ENCODE measurements at regions not wholly inside any gene's neighbourhood (a gene's known extent, or its start where the extent isn't known, plus 50 kb on each side); places are given as distances from the start of the nearest gene placed in this dataset.

DNA sequence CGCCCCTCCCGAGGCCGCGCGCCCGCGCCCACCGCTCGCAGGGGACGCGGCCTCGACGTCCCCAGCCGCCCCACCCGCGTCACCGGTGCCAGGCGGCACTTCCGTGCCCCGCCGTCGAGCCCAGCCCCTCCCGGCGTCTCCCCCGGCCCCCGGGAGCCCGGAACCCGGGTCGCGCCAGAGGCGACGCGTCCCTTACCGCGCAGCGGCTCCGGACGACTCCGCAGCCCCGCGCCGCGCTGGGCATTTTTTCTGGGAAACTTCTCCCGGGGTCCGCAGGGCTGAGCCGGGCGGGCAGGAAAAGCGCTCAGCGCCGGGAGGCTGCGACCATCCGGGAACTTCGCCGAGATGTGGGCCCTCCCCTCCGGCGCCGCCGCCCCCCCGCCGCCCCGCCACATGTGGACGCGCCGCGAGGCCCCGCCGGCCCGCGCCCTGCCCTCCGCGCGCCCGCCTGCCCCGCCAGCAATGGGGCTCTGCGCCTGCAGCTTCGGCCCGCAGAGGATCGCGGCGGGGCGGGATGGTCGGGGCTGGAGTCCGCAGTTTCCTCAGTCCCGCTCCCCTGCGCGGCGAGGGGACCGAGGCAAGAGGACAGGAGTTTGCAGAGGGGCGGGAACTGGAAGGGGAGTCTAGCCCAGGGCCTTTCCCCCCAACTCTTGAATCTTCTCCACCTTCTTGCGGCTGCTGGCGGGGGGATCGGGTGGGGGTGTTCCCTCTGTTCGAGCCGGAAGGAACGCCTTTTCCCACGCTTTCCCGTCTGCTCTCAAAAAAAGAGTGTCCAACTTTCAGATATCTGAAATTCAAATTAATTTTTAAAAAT is 81.5 kb downstream of the CHRNA1 start:
- Histone ChIP-seq H3K27me3 (peaks cover 0 to 25% (median 0%) of the 10 kb centered on the region in 4 donors), H3K4me3 (peak overlapping the region; percentile 60 to 96 (median 81)), H3K27ac (peak overlapping the region; percentile 75 to 92 (median 84)), H3K9me3 (no peaks in the 10 kb centered on the region), H3K36me3 (no peaks in the 10 kb centered on the region), H3K4me1 (peaks cover 7 to 38% (median 17%) of the 10 kb centered on the region in 3 donors)
- peak in 1 of 4 donors; percentile 13 for TF ChIP-seq POLR2A (IDR thresholded peaks at IDR 0.05)
- TF ChIP-seq CTCF (IDR thresholded peaks at IDR 0.05), result no peak
- intact Hi-C loops (cut with DNase I), result loop anchor here (10.0 kb wide), 1 partner anchor 78 kb away; no protein-coding TSS in a partner anchor
- no peak for DNase-seq
- WGBS, 2 donors, result 0% methylated on average over 2 to 5 of the region's 97 CpGs

DNA sequence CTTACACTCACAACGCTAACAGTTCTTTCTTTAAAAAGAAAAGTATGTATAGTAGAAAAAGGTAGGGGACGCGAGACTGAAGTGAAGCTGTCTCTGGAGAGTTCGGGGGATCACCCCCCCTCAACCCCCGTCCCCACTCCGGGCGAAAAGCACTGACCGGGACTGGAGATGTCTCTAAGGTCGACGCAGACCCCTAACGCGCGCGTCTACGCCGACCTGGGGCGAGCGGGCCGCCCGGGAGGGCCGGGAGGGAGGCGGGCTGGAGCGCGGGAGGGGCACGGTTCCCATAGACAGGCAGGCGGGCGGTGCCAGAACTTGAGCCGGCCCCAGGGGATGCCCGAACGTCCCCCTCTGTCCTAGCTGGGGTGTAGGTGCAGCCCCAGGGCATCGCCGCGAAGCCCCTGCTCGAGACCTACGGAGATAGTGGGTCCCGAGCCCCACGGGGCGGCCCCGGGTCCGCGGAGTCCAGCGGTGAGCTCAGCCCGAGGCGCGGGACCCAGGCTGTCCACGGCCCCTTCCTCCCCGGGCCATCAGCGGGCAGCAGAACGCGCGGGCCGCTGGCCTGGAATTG is 82.2 kb downstream of the CHRNA1 start:
- Histone ChIP-seq H3K4me3 (peak overlapping the region; percentile 60 to 96 (median 81)), H3K9me3 (no peaks in the 10 kb centered on the region), H3K4me1 (peaks cover 7 to 38% (median 17%) of the 10 kb centered on the region in 3 donors), H3K27ac (peak overlapping the region; percentile 75 to 92 (median 84)), H3K36me3 (no peaks in the 10 kb centered on the region), H3K27me3 (peaks cover 0 to 25% (median 0%) of the 10 kb centered on the region in 4 donors)
- no peak for DNase-seq
- 0% methylated on average over 3 to 8 of the region's 52 CpGs for WGBS, 2 donors
- intact Hi-C loops (cut with DNase I), result loop anchor here (10.0 kb wide), 1 partner anchor 77 kb away; no protein-coding TSS in a partner anchor
- TF ChIP-seq CTCF (IDR thresholded peaks at IDR 0.05), result no peak
- no peak for TF ChIP-seq POLR2A (IDR thresholded peaks at IDR 0.05)

DNA sequence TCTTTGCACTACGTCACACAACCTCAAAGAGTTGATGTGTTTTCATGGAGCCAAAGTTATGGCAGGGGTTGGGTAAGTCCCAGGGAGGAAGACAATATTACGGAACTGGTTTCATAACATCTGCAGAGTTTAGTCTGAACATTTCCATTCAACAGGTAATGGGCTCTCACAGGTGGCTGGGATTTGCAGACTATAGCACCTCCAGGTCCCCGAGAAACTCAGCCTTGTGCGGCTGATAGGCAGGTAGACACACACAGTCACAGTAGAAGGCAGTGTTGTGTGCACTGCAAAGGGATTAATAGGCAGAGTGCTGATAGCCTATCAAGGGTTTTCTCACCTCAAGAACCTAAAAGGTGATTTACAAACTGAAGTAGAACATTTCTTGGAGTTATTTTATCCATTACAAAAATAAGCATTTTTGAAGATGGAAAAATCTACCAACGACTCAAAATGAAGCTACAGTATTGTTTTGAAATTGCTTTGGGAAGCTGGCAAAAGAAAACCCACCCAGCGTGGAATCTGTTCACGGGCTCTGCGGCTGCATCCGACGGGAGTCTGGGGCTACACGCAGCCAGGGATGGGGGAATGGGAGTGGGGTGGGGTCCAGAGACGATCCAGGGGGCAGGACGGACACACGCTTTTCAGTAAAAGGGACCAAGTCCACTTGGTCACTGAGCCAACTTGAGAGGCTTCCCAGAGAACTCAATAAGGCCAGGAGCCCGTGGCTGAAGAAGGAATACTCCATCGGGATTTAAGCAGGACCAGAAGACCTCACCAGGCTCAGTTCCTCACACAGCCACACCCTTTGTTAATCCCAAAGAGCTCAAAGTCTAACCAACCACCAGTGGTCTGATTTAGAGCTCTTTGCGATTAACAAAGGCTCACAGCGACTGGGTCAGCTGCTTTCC is 82.9 kb downstream of the CHRNA1 start:
- H3K36me3 ChIP-seq, result no peaks in the 10 kb centered on the region
- peak overlapping the region; percentile 60 to 96 (median 81) for H3K4me3 ChIP-seq
- H3K4me1 ChIP-seq, result peaks cover 7 to 38% (median 17%) of the 10 kb centered on the region in 3 donors
- no peak for DNase-seq
- H3K27ac ChIP-seq, result peak overlapping the region; percentile 75 to 92 (median 84)
- H3K27me3 ChIP-seq, result peaks cover 0 to 25% (median 0%) of the 10 kb centered on the region in 4 donors
- TF ChIP-seq CTCF (IDR thresholded peaks at IDR 0.05), result no peak
- TF ChIP-seq POLR2A (IDR thresholded peaks at IDR 0.05), result no peak
- WGBS, 2 donors, result 42 to 55% methylated on average over 17 to 18 of the region's 18 CpGs
- H3K9me3 ChIP-seq, result no peaks in the 10 kb centered on the region
- intact Hi-C loops (cut with DNase I), result loop anchor here (10.0 kb wide), 1 partner anchor 77 kb away; no protein-coding TSS in a partner anchor

DNA sequence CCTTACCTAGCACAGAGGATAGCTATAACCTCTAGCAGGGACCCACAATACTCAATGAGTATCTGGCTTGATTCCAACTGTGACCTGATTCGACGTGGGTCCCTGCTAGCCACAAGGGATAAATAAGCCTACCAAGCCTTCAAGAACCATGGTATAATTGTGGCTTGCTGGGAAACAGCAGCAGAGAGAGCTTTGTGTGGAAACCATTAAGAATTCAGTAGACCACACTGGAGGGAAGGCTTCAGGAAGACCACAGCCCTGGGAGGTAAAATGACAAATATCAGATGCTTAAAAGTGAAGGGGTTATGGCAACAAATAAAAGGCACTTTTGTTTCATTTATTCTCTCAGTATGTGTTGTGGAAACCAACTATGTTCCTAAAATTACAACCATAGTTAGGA is 82.6 kb upstream of the WIPF1 start:
- Histone ChIP-seq H3K27me3 (peaks cover 0 to 25% (median 0%) of the 10 kb centered on the region in 4 donors), H3K27ac (no peak overlapping the region), H3K4me1 (peaks cover 7 to 38% (median 17%) of the 10 kb centered on the region in 3 donors), H3K36me3 (no peaks in the 10 kb centered on the region), H3K4me3 (no peak overlapping the region), H3K9me3 (no peaks in the 10 kb centered on the region)
- 38 to 58% methylated on average over 2 of the region's 2 CpGs for WGBS, 2 donors
- intact Hi-C loops (cut with DNase I), result loop anchor here (10.0 kb wide), 1 partner anchor 75 kb away; no protein-coding TSS in a partner anchor
- TF ChIP-seq POLR2A (IDR thresholded peaks at IDR 0.05), result no peak
- no peak for TF ChIP-seq CTCF (IDR thresholded peaks at IDR 0.05)
- no peak for DNase-seq

Measured in esophagus squamous epithelium (tissue), 5 donors.